ENCODE measurements at regions not wholly inside any gene's neighbourhood (a gene's known extent, or its start where the extent isn't known, plus 50 kb on each side); places are given as distances from the start of the nearest gene placed in this dataset.

DNA sequence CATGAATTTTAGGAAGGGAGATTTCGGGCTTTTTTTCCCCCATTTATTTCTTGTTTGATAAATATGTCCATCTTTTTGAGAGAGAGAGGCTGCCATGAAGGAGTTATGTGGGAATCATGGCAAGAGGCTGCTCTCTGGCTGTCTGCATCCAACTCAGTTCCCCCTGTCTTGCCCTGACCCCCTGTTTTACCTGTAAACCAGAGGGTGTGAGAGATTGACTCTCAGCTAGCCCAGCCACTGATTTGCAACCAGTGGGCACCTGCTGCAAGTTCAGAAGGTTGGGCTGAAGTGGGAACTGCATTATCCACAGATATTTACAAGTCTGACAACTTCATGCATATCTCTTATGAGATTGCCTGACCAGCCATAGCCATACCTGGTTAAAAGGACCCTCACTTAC, 625.4 kb upstream of the FANCL start:
- no peak for DNase-seq

DNA sequence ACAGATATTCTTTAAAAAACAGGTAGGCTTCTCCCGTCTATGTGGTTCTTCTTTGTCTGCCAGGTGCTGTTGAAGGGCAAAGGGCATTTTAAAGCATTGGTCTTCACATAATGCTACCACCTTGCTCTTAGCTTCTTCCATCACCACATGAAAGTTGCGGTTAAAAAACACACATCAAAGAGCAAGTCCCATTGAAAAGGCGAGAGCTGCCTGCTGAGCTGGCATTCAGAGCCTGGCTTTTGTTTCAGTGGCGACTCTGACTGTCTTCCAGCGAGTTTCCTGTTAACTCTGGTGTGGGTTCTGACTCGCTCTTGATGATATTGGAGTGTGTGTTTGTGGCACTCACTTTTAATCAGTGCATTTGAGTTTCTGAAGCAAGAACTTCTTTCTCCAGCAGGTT, 624.9 kb upstream of the FANCL start:
- DNase-seq, result peak; percentile 44

GRCh38 chr2:58865436-58865835, 624.3 kb upstream of the FANCL start:
- no peak for DNase-seq

DNA sequence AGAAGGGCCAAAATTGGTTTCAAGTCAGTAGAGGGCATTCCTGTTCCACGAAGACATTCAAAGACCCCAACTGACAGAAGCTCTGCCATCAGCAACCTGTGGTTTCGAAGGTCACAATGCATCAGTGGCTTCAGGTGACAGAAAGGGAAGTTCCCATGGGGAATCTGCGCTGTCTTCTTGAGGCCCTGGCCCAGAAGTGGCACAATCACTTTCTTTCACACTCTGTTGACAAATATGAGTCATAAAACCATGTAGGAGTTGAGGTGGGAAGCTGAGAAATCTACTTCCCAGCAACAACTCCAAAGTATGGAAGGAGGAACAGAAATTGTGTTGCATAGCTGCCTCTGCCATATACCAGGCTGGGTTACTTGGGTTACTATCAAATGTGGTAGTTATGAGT, 621.1 kb upstream of the FANCL start:
- no peak for DNase-seq

- DNase-seq, result no peak
Measured at GRCh38 chr2:58860586-58860985, 619.5 kb upstream of the FANCL start.

DNA sequence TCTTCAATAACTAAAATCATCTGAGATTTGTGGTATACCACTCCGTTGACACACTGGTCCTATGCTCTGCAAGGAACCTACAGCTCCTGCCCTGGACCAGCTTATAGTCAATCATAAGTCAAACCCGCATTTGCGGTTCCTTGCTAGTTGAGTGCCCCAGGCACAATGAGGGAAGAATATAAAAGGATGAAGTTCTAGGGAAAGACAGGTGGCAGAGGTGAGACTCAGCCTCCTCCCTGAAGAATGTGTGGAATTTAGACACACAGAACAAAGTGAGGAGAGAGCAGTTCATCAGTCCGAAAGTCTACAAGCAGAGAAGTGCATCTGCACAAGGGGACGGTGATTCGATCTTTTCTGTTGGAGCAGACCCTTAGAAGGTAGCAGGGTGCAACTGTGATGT, 615.0 kb upstream of the FANCL start:
- DNase-seq, result no peak

- no peak for DNase-seq
Measured at GRCh38 chr2:58853420-58853819, 612.3 kb upstream of the FANCL start.

- DNase-seq, result no peak
Measured at GRCh38 chr2:58852905-58853304, 611.8 kb upstream of the FANCL start.

DNA sequence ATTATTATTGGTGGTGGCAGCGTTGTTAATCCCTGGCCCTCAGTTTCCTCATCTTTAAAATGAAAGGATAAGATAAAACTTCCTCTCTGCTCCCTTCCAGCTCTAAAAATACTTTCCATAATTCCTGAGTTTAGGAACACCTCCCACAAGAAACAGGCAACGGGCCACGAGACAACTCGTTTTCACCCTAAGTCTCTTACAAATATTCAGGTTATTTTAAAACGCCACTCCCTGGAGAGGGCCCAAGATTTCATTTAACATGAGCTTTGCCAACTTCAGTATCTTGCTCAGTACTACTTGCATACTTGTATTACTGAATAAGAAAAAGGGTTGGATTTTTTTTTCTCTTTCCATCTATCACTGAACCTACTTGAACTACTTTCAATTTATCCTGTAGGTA, 611.1 kb upstream of the FANCL start:
- DNase-seq, result no peak

DNA sequence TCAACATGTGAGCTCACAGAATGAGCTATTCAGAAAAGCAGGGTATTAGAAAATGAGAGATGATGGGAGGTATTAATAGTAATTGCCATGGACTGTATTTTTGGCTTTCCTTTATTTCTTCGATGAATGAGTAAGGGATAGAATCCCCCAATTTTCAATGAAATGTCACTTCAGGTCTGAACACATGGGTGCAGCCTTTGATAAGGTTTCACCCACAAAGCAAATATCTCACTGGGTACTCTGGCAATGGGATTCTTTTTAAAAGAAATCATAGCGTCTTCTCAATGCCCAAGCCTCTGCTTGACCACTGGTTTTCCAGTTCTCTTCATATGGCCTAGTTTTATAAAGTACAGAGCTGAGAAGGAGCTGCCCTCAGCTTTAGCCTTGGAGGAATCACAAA, 610.5 kb upstream of the FANCL start:
- no peak for DNase-seq

GRCh38 chr2:58845011-58845410, 603.9 kb upstream of the FANCL start:
- no peak for DNase-seq

GRCh38 chr2:58842501-58843155, 601.5 kb upstream of the FANCL start:
- DNase-seq, result no peak

DNA sequence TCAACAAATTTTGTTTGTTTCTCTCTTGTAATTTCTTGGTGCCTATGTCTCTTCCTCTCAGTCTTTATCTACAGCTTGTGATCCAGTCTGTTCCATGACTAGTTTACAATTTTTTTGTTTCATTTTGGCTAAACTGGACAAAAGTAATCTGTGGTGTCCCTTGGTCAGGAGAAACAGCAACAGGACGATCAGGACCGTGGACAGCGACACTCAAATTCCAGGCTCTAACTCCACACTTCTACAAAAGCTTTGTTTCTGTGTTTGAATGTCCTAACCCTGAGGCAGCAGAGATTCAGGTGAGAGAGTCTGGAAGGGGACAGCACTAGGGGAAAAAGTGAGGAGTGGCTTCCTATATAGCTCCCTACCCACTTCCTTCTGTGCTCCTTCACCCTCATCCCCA, 593.3 kb upstream of the FANCL start:
- no peak for DNase-seq

- DNase-seq, result no peak
Measured at GRCh38 chr2:58826795-58827194, 585.7 kb upstream of the FANCL start.

DNA sequence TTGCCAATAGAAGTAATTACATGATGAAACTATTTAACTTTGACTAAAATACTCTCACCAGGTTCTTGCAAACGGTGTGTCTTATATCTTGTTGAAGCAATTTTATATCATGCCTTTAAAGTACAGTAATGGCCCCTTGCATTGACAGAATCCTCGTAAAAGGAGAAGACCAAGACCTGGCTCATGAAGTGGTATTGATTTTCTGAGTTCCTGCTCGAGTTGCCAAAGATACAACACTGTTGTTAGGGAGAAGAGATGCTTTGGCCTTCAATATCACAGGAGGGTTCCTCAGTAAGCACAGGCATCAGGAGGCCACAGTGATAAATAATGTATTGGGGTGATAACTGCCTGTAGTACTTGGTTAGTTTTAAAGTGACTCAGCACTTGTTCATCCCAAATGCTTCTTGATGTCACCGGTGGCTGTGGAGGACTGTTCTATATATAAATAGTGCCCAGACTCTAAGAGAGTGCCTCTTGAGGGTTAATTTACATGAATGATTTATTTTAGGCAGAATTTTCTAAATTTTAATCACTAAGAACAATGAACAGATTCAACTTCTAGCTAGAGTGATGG, 571.7 kb upstream of the FANCL start:
- peak; percentile 4 for DNase-seq

GRCh38 chr2:58805126-58805525, 564.0 kb upstream of the FANCL start:
- no peak for DNase-seq

DNA sequence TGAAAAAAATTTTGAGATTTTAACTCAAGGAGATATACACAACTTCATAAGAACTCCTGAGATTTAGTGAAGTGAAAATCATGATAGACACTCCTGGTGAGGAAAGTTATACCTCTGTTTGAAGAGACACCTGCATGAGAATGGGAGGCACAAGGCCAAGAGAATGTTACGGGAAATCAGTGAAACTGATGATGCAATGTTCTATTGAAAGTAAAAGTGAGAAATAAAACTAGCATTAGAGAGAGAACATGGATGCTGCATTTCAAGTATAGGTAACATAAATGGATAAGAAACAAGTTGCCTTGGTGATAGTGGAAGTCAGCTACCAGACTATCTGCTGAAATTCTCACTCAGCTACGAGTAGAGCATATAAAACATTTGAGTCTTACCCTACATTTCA, 562.1 kb upstream of the FANCL start:
- no peak for DNase-seq

GRCh38 chr2:58800881-58801280, 559.8 kb upstream of the FANCL start:
- no peak for DNase-seq

DNA sequence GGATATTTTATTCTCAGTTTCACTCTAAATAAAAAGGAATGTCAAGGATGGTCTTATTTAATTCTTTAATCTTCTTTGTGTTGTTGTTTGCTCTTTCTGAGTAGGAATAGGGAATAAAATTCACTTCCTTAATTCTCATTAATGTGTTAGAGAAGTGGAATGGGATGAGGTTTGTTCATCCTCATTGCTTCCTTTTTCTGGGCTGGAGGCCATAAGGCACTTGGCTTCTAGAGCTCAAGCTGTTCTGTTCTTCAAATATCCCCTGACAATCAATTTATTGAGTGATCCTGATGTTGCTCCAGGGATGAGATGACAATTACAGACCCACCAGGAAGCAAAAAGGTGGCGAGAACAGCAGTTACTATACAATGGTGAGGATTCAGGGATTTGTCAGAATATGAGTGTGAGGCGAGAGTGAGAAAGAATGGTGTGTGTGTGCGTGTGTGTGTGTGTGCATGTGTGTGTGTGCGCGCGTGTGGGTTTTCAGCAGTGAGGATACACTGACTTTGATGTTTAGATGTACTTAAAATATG, 557.6 kb upstream of the FANCL start:
- DNase-seq, result no peak

DNA sequence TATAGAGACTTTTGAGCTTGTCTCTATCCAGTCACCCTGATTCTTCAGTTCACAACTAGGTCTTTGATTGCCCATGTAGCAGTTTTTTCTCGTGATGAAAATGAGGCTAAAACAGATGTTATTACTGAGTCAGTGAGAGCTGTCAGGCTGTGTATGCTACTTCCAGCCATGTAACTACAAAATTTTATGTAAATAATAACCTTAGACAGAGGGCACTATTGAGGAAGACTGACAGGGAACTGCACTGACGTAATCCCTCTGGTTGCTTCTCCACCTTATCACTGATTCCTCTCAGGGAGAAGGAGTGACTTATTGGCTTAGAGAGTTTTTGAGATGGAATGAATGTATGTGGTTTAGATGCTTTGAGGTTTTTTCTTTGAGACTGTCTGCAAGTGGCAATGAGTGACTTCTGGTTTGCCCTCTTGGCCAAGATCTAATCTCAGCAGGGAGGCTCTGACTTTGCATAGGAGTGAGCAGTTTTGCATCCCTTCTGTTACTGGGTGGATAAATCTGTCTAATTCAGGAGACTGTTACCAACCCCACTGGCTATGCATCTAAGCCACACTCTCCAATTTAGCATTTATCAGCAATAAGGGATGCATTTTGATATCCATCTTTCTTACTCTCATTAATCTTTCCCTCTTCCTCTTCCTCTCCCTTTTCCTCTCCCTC, 555.2 kb upstream of the FANCL start:
- DNase-seq, result no peak

DNA sequence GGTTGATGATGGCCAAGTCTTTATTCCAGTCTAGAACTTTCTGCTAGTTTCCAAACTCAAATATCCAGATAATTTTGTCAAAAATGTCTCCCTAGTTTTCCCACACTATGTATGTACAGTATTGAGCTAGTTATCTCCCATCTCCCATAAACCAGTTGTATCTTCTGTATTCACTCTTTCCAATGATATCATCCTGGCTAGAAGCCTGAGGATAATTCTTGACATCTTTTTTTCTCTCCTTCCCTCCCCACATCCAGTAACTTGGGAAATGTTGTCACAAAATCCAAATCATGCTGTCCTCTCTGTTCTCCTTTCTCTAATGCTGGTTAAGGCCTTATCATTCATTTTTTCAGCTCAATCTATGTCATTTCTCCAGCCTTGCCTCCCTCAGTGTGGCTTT, 553.8 kb upstream of the FANCL start:
- no peak for DNase-seq

- DNase-seq, result no peak
Measured at GRCh38 chr2:58794103-58794502, 553.0 kb upstream of the FANCL start.

- no peak for DNase-seq
Measured at GRCh38 chr2:58788402-58788801, 547.3 kb upstream of the FANCL start.

DNA sequence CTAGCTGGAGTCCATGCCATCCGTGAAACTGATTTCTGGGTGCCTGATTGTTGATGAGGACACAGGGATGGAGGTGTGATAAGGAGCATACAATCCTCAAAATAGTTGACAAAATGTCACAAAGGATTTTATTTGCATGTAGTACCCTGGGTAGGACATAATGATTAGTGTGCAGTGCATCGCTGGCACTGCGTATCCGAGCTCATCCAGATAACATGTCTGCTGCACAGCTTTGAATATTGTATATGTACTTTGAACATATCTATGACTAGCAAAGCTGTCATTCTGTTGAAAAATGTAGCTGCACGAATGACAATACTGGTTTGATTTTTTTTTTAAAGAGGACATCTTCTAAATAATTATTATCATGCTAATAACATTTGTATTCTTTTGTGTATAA, 529.7 kb upstream of the FANCL start:
- DNase-seq, result no peak

DNA sequence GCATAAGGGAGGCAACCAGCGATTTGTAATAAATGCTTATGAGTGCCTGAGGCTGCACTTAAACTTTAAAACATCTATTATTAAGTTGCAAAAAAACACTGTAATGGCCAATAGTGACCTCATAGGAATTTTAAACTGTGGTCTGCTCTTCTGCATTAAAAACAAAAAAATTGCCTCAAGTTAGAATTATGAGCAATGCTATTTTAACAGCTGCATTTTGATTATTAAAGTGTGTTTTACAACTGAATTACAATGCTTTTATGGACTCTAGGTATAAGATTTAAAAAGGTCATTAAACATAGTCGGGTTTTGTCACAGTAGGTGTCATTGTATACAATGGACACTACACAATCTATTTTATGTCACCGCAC, 528.7 kb upstream of the FANCL start:
- DNase-seq, result no peak

Data from NCI-H510A treated with DMSO at 0.1 percent for 48 hours (cell line).